H4 (cell line): ENCODE measurements at regions not wholly inside any gene's neighbourhood (a gene's known extent, or its start where the extent isn't known, plus 50 kb on each side); places are given as distances from the start of the nearest gene placed in this dataset.
"Not testable (repeated sequence)": the region's sequence is repeated elsewhere in the genome, so short reads cannot be mapped to it uniquely, and the experiment has no call there.

Experiments used
- DNase-seq: peaks from one replicate; pipeline ENCODE4 v3.0.0-alpha.2; 2015; ENCODE audit warnings: low spot score

GRCh38 chr12:114817571-114818425 lies 133.8 kb upstream of the TBX3 start:
- DNase-seq = no peak

GRCh38 chr12:114815026-114815795 lies 131.2 kb upstream of the TBX3 start:
- no peak for DNase-seq

- DNase-seq = peak; percentile 71
Measured at GRCh38 chr12:114812858-114813761, 129.1 kb upstream of the TBX3 start.

- no peak for DNase-seq
Measured at GRCh38 chr12:114812384-114812783, 128.4 kb upstream of the TBX3 start.

- DNase-seq = no peak
Measured at GRCh38 chr12:114809097-114809496, 125.1 kb upstream of the TBX3 start.

- not testable (repeated sequence) for DNase-seq
Measured at GRCh38 chr12:114801381-114801780, 117.4 kb upstream of the TBX3 start.

GRCh38 chr12:114800566-114800965 lies 116.6 kb upstream of the TBX3 start:
- DNase-seq = not testable (repeated sequence)

GRCh38 chr12:114799574-114800487 lies 115.9 kb upstream of the TBX3 start:
- peak; percentile 30 for DNase-seq

- DNase-seq = no peak
Measured at GRCh38 chr12:114794049-114794558, 110.1 kb upstream of the TBX3 start.

- DNase-seq = no peak
Measured at GRCh38 chr12:114790276-114790675, 106.3 kb upstream of the TBX3 start.

GRCh38 chr12:114789821-114790220 lies 105.8 kb upstream of the TBX3 start:
- DNase-seq = no peak

- DNase-seq = no peak
Measured at GRCh38 chr12:114789276-114789675, 105.3 kb upstream of the TBX3 start.

- no peak for DNase-seq
Measured at GRCh38 chr12:114784526-114784925, 100.6 kb upstream of the TBX3 start.

GRCh38 chr12:114783089-114783618 lies 99.2 kb upstream of the TBX3 start:
- DNase-seq = no peak

- no peak for DNase-seq
Measured at GRCh38 chr12:114780746-114781399, 96.9 kb upstream of the TBX3 start.

- DNase-seq = no peak
Measured at GRCh38 chr12:114779647-114780046, 95.7 kb upstream of the TBX3 start.

- DNase-seq = no peak
Measured at GRCh38 chr12:114779186-114779585, 95.2 kb upstream of the TBX3 start.

- DNase-seq = peak; percentile 79
Measured at GRCh38 chr12:114776731-114777442, 92.9 kb upstream of the TBX3 start.

- no peak for DNase-seq
Measured at GRCh38 chr12:114774699-114775098, 90.7 kb upstream of the TBX3 start.
